WERI-Rb-1 (cell line): ENCODE measurements at regions not wholly inside any gene's neighbourhood (a gene's known extent, or its start where the extent isn't known, plus 50 kb on each side); places are given as distances from the start of the nearest gene placed in this dataset.

Experiments used
- DNase-seq: peaks from one replicate; pipeline ENCODE4 v3.0.0-alpha.2; 2020
- H3K27ac ChIP-seq: fragments of 250-450 bp; sonication (Bioruptor Pico); 2 replicates; pipeline ENCODE4 v1.5.1; 2020; ENCODE audit warnings: mild to moderate bottlenecking, moderate library complexity
- H3K27me3 ChIP-seq: fragments of 250-450 bp; sonication (Bioruptor Pico); 2 replicates; pipeline ENCODE4 v1.5.1; 2021; ENCODE audit warnings: mild to moderate bottlenecking, low read depth, moderate library complexity; ENCODE audit not compliant: insufficient read depth, severe bottlenecking
- H3K36me3 ChIP-seq: fragments of 250-450 bp; sonication (Bioruptor Pico); 2 replicates; pipeline ENCODE4 v1.5.1; 2020; ENCODE audit warnings: mild to moderate bottlenecking, moderate library complexity
- H3K4me3 ChIP-seq: 2 replicates; pipeline ENCODE4 v1.5.1; 2011; ENCODE audit warnings: low read depth, mild to moderate bottlenecking, control low read depth, low read length
- H3K9me3 ChIP-seq: fragments of 250-450 bp; sonication (Bioruptor Pico); 2 replicates; pipeline ENCODE4 v1.5.1; 2021; ENCODE audit warnings: mild to moderate bottlenecking, moderate library complexity; ENCODE audit not compliant: severe bottlenecking
- CTCF ChIP-seq: IDR thresholded peaks from 2 replicates; pipeline ENCODE4 v1.5.1; 2011; ENCODE audit warnings: low read depth, mild to moderate bottlenecking, control low read depth, inconsistent platforms, low read length

- Histone ChIP-seq H3K27me3 (no peaks in the 10 kb centered on the region), H3K27ac (no peak overlapping the region), H3K9me3 (no peaks in the 10 kb centered on the region), H3K4me3 (no peak overlapping the region), H3K36me3 (no peaks in the 10 kb centered on the region)
- DNase-seq = no peak
- TF ChIP-seq CTCF = no peak
These were observed 261.7 kb downstream of the GPAM start for GRCh38 chr10:111921821-111922220.

- Histone ChIP-seq H3K4me3 (no peak overlapping the region), H3K27ac (no peak overlapping the region), H3K9me3 (no peaks in the 10 kb centered on the region), H3K27me3 (no peaks in the 10 kb centered on the region), H3K36me3 (no peaks in the 10 kb centered on the region)
- TF ChIP-seq CTCF = no peak
- no peak for DNase-seq
These were observed 260.5 kb downstream of the GPAM start for GRCh38 chr10:111923032-111923431.

- no peak overlapping the region for H3K4me3 ChIP-seq
- no peaks in the 10 kb centered on the region for H3K36me3 ChIP-seq
- H3K9me3 ChIP-seq = no peaks in the 10 kb centered on the region
- no peak overlapping the region for H3K27ac ChIP-seq
- no peak for TF ChIP-seq CTCF
- DNase-seq = no peak
- H3K27me3 ChIP-seq = no peaks in the 10 kb centered on the region
These were observed 257.3 kb downstream of the GPAM start for GRCh38 chr10:111926286-111926685.

- H3K27ac ChIP-seq = no peak overlapping the region
These were observed 249.6 kb downstream of the GPAM start for GRCh38 chr10:111933937-111934336.

GRCh38 chr10:111934931-111935330 lies 248.6 kb downstream of the GPAM start:
- H3K9me3 ChIP-seq = no peaks in the 10 kb centered on the region
- H3K36me3 ChIP-seq = no peaks in the 10 kb centered on the region
- no peak overlapping the region for H3K27ac ChIP-seq
- H3K27me3 ChIP-seq = no peaks in the 10 kb centered on the region
- H3K4me3 ChIP-seq = no peak overlapping the region
- DNase-seq = no peak
- TF ChIP-seq CTCF = no peak

More at GRCh38 chr10:111933937-111934336, 249.6 kb downstream of the GPAM start:
- no peaks in the 10 kb centered on the region for H3K9me3 ChIP-seq
- H3K36me3 ChIP-seq = no peaks in the 10 kb centered on the region
- no peak for DNase-seq
- H3K4me3 ChIP-seq = no peak overlapping the region
- H3K27me3 ChIP-seq = no peaks in the 10 kb centered on the region
- peak; percentile 14; the same call in 1 of the 2 replicates for TF ChIP-seq CTCF

GRCh38 chr10:111936143-111936542 lies 247.4 kb downstream of the GPAM start:
- no peak overlapping the region for H3K4me3 ChIP-seq
- no peaks in the 10 kb centered on the region for H3K27me3 ChIP-seq
- no peak for DNase-seq
- H3K27ac ChIP-seq = no peak overlapping the region
- no peak for TF ChIP-seq CTCF
- H3K36me3 ChIP-seq = no peaks in the 10 kb centered on the region
- H3K9me3 ChIP-seq = no peaks in the 10 kb centered on the region
